Hypothalamus (tissue), 51 donors: ENCODE measurements at regions not wholly inside any gene's neighbourhood (a gene's known extent, or its start where the extent isn't known, plus 50 kb on each side); places are given as distances from the start of the nearest gene placed in this dataset.

Experiments
- DNase-seq, 51 donors: peaks; one replicate each; lab custom pipeline; 2025; lab: John Stamatoyannopoulos, UW

DNA sequence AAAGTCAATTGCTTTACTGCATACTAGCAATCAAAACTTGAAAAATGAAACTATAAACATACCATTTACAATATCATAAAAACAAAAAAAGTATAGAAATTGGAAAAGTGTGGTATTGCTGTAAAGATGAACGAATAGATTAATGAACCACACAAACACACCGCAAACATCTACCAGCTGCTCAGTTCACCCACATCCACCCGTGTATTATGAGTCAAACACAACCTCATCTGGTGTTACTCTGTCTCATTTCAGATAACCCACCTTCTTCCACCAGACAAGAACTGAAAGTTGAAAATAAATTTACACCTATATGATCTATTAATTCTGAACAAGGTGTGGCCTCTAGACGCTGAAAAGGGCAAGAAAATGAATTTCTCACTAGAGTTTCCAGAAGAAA lies 53.3 kb downstream of the BLID start:
- DNase-seq: no peak

DNA sequence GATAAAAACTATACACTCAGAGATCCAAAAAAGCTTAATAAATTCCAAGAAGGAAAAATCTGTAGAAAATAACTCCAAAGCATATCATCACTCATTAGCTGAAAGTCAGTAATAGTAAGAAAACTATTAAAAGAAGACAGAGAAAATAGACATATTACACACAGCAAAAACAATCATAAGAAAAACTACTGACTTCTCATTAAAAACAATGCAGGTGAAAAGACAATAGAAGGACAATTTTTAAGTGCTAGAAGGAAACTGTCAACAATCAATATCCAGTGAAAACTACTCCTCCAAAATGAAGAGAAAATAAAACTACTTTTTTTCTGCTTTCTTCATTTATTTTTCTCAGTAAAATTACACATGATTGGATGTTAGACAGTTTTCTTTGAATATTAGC lies 56.5 kb downstream of the BLID start:
- DNase-seq: no peak

DNA sequence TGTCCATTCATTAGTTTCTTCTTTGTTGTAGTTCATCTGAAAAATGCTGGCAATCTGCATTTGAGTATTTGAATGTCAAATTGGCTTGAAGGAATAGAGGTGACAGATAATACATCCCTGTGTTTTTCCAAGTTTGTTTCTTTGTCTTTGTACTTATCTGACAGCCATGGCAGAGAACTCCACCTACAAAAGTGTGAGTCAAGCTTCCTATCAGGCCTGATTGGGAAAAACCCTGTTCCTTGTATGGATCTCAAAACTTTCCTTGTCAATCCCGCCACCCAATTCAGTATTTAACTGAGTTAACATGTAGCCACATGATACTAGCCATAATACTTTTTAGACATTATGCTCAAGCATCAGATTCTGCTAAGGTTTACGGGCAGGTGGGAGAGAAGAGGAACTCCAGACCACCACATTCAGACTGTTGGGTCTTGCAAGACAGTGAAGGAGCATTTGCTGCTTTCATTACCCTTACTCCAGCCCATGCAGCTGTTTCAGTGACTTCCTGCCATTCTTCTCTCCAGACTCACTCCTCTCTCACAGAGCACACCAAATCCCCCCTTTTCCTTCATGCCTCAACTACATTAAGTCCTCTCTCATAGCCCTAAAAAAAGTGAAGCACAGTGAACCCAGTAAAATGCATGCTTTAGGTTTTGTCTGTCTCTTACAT lies 65.9 kb downstream of the BLID start:
- DNase-seq: no peak

DNA sequence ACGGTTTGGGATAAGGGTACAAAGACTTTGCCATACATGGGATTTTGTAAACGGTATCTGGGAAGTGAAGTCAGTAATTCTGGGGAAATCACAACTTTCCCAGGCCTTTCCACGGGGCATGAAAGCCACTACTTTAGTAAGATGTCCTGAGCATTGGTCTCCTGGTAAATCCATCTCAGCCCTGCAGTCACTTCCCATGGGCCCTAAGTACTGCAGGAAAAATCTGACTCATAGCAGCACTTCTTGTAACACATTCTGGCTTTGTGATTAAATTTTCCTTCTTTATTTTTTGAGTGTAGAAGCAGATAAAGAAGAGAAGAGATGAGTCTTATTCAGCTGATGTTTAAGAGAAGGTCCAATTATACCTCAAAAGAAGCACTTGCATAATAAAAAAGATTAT lies 67.6 kb downstream of the BLID start:
- no peak for DNase-seq

DNA sequence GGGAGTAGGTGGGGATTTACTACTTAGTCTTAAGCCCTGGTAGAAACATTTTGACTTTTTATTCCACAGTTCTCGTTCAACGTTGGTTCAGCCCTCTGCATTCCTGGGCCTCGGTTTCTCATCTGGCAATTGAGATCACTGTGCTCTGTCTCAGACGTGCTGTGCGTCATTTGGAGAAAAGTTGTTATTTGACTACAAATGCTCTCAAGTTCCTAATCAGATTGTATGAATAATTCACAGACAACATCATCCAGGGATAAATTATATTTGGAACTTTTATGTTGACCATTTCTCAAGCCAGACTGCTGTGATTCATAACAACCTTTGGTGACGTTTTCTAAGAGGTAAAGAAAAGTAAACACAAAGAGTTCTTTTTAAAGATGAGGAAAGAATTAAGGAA lies 69.2 kb downstream of the BLID start:
- no peak for DNase-seq

DNA sequence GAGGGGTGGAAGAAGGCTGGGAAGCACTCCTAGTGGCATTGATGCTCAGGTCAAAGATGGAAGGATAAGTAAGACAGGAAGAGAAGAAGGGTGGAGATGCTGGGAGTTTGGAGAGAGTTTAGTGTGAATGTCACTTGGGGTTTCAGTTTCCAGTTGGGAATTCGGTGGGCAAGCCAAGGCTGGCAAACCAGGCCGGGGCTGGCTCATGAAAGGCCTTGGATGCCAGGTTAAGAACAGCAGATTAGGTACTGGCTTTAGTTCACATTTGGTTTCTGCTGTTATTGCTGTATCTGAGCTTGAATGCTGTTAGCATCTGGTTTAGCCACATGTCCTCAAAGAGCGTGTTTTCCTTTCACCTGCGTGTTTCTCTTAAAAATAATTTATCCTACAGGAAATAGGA lies 69.6 kb downstream of the BLID start:
- no peak for DNase-seq

DNA sequence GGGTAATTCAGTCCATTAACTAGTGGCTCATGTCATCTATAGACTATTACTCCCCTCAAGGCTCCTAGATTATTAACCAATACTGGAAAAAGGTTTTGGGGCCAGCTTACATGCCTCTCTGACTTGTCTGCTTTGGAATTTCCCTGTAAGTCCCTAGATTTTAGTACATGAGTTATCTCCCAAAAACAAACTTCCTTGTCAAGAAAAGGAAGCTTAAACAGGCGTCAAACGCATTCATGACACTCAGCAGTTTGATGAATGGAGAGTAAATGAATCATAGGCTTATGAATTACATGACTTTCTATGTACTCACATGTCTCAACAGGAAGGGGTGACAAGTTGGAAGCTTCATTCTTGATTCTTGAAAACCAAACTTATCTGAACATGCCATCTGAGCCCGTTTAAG lies 70.8 kb downstream of the BLID start:
- no peak for DNase-seq

DNA sequence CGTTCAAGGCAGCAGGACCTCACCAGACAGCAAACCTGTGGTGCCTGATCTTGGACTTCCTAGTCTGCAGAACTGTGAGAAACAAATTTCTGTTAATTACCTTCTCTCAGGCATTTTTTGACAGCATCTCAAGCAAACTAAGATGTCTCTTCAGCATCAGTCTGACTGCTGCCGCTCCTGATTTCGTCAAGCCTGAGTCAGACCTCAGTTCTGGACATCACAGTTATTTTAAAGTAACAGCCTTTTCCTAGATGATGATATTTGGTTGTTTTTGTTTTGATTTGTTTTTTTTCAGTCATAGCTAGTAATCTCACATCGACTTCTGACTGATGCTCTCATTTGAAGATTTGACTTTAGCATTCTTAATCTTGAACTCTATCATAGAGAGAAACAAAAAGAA lies 71.9 kb downstream of the BLID start:
- DNase-seq: no peak

DNA sequence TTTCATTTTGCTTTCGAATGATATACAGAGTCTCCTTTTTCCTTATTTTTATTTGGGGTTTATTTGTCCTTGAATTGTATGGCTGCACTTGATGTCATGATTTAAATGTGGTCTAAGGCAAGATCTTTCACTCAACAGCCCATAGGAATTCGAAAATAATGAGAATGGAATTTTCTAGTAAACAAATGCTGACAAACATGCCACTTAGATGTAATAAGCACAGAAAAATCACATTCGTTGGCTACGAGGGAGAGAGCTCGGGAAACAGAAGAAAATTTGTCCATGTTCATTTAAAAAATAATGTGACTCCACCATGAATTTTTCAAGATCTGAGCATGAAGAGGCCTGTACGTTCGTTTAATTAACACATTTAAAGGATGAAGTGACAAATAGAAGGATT lies 73.0 kb downstream of the BLID start:
- DNase-seq: no peak

DNA sequence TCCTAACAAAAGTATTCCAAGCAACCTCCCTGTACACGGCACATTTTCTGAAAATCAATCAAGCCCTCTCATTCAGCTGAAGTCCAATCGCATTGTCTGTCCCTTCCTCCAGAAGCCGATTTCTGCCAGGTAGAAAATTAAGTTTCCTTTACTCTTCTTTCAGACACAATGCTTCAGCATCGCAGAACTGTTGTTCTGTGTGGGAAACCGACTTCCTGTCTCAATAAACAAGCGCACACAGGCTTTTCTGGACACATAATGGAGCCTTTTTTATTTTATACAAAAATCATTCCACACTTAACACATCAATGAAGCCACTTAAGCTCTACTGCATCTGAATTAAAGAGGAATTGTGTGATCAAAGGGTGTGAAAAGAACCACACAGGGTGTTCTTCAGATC lies 75.6 kb downstream of the BLID start:
- no peak for DNase-seq

DNA sequence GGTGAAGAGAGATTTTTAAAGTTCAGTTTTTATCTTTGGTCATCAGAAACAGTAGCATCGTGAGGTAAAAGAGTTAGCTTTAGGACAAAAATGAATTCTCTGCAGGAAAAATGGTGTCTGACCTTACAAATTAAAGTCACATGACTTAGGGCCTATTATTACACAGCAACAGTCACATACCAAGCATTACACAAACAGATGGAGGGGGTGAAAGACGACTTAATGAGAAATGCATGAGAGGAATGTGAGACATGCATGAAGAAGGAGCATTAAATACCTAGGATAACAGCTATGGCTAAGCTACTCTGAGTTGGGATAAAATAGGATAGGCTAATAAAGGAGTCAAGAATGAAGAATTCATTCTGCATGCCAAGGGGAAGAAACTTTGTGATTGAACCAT lies 77.5 kb downstream of the BLID start:
- no peak for DNase-seq

DNA sequence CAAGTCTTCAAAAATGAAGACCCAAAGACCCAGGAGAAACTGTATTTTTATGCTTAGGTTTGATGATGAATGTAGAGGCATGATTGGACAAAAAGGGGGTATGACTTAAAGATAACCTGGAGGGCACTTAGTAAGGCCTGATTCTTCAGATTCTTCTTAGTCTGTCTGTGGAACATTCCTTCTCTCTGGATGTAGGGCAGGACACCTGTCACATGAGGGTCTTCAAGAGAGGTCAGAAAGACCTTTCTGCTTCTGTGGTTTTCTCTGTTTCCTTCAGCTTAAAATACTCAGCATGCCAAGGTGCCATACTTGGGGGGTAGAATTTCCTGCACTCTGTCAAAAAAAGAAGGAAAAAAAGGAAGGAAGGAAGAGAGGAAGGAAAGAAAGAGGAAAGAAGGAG lies 78.1 kb downstream of the BLID start:
- no peak for DNase-seq

DNA sequence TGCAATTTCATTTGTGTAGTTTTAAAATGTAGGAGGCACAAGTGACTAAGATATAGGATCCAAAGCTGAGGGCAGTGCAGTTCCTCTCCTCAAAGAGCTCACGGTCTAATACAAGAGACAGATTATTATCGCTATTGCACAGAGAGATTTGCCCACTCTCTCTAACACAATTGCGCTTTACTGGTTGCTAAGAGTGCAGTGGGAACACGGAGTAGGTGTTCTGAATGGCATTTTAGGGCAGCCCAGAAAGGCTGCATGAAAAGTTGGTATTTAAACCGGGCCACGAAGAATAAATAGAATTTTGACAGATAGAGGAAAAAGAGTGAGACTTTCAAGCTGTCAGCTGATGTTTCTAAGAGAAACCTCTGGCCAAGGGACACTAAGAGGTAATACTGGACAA lies 79.5 kb downstream of the BLID start:
- DNase-seq: no peak

DNA sequence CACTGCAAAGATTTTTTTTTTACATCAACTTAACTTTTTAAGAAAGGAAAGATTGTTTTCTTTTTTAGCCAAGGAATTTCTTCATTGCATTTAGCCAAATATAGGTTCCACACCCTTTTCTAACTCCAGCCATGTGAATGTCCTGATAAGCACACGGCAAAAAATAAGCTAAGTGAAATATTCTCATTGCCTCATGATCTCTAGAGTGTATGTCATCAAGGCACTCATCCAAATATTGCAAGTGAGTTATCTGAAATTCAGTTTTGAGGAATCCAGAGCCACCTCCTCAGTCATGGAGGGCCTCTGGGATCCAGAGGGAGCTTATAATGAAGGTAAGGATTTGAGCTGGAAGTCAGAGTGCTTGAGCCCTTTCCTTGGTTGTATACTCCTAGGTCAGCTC lies 80.0 kb downstream of the BLID start:
- DNase-seq: no peak

DNA sequence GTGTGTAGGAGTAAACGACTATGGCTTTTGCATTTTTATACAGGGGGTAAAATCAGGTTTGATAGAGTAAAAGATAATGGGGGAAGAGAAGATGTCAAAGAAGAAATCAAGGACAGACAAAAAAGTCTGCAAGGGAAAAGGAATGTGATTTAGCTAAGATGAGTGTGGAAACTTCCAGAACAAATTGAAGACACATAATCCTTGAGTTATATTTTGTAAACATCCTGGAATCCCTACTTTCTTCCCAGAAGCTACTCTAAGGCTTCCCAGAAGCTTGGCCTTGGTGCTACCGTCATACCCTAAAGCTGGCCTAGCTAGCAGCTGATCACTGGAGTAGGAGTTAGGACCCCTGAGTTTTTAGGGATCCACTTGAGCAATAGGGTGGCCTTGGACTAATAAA lies 82.4 kb downstream of the BLID start:
- no peak for DNase-seq

DNA sequence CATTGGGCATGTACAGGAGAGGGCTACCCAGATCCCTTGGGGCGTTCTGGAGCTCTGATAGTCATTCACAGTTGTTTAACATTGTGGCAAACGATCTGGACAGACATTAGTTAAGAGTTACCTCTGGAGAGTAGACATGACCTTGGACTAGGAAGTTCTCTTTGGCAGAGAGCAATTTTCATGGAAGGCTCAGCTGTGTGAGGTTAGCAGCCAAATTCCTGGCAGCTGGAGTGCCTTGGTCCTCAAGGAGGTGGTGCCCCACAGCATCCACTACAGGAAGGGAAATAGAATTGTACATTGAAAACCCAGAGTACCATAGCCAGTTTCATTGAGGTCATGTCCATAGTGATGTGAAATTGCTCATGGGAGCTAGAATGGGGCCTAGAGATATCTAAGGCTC lies 82.8 kb downstream of the BLID start:
- DNase-seq: no peak

DNA sequence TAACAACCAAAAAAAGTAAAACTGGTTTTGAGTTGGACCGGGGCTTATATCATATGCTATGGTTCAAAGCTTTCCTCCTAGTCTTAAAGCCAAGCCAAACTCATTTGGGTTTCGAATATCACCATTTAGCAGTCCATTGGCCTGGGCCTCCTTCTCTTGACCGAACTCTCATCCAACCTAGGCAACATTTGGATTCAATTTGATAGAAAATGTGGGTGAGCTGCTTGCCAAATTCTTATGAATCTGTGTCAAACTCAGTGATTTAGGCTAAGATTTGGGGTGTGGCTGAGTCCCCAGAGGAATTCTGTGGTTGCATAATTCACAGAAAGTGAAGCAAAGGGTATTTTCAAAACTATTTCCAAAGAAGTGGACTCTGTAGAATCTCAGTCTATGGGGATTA lies 83.7 kb downstream of the BLID start:
- no peak for DNase-seq

DNA sequence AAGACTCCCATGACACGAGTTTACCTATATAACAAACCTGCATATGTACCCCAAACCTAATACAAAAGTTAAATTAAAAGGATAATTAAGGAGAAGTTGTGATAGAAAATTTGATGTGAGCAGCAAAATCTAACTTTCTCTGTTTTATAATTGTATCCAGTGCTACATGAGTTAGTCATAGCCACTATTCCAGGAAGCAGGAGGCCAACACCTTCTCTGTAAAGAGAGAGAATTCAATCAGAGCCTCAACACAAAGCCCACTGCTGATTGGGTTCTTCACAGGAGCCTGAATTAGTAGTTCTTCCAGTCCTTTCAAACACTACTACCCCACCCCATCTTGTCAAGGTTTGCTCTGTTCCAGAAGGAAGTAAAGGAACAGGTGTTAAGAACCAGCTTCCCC lies 84.2 kb downstream of the BLID start:
- DNase-seq: no peak

DNA sequence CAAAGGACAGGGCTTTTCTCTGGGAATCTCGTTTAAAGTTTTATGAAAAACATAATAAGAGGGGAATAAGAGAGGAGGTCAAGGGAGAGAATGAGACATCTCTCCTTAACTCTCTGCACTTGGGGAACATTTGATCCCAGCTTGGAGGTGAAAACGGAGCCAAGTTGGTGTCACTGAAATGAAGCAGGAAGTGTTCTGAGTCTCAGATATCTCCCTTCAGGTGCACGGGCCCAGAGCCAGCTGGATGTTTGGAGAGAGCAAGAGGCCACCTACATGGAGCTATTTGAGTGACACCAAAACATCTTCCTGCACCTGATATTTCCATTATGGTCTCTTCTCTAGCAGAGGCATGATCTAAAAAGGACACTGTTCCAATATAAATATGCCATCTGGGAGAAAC lies 85.7 kb downstream of the BLID start:
- DNase-seq: no peak

DNA sequence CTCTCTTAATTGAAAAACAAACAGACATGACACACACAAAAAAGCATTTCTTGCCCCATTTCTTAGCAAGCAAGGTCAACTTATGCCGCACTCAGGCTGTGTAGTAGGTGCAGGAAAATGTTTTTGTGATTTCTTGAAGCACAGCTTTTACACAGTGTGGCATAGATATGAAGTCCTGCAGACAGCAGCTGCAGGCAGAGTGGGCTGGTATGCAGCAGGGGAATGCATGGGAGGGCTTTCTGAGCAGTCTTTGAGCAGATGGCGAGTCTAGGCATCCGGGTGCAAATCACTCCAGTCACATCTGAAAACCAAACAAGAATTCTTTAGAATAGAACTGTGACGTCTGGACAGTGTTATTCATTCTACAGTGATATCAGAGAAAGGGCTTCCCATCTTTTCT lies 87.5 kb downstream of the BLID start:
- DNase-seq: no peak

DNA sequence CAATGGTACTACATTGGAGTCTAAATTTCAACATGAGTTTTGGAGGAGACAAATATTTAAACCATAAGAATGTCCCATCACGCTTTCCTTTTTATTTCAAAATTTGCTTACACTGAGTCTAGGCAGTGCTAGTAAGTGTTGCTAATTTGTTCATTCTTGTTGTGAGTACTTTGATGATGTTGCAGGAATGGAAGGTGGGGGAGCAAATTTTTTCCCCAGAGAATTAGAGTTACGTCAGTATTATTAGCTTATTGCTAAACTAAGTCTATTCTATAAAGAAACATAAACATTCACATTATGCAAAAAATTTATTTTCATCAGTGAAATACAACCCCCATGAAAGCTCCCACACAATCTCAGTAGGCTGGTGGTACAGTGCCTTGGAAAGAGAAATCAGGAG lies 88.0 kb downstream of the BLID start:
- DNase-seq: no peak

DNA sequence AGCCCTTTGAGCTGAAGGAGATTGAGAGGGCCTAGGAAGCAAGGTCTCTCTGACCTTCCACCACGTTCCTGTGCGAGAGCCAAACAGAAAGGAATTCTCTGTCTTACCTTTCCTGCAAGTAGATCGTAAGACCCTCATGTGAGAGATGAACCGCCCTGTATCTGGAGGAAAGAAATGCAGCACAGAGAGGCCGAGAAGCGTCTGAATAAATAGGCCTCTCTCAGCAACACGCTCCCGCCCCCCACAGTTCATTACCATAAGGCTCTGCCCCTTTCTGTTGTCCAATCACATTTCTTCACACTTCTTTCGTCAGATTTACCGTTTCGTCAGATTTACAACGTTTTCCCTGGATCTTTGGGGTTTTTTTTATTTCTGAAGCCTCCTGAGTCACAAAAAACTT lies 90.3 kb downstream of the BLID start:
- peak in 1 of 51 donors; percentile 14 for DNase-seq

DNA sequence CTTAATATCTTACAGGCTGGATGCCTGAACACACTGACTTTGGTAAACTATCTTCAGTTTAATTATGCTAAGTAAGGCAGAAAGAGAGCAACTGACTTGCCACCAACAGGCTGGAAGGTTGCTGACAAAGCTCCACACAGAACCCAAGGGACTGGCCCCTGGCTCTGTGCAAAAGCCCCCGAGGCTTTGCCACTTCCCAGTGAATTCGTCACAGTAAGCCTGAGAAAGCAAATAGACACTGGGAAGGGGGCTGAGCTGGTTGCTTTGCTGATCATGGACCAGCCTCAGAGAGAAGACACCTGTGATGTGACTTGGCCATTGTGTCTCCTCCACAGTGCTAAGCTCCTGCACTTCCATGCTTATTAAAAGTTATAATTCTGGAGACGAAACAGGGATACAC lies 91.7 kb downstream of the BLID start:
- peak in 1 of 51 donors; percentile 4 for DNase-seq
